ENCODE measurements at regions not wholly inside any gene's neighbourhood (a gene's known extent, or its start where the extent isn't known, plus 50 kb on each side); places are given as distances from the start of the nearest gene placed in this dataset.

- no peak overlapping the region for H2AFZ ChIP-seq (ENCODE audit: low read length)
- H3K79me2 ChIP-seq (ENCODE audit: low read length) = no peaks in the 10 kb centered on the region
- no peaks in the 10 kb centered on the region; the same call in 1 of the 2 replicates for H3K9me2 ChIP-seq (replicated peaks; ENCODE audit: insufficient read depth, low read length)
- no peak overlapping the region for H3K4me2 ChIP-seq (ENCODE audit: low read depth, low read length, poor library complexity, severe bottlenecking)
- H3K36me3 ChIP-seq (ENCODE audit: insufficient read depth, low read length) = no peaks in the 10 kb centered on the region
- H3K4me3 ChIP-seq (ENCODE audit: low read length) = no peak overlapping the region
- no peak for DNase-seq
- H4K20me1 ChIP-seq (ENCODE audit: insufficient read depth, low read depth, low read length) = no peaks in the 10 kb centered on the region
- H3K9me3 ChIP-seq (ENCODE audit: low read length) = no peaks in the 10 kb centered on the region
- no peak overlapping the region for H3K27ac ChIP-seq (ENCODE audit: low read length)
- no peak overlapping the region for H3K9ac ChIP-seq (ENCODE audit: low read length)
- no peaks in the 10 kb centered on the region for H3K4me1 ChIP-seq (ENCODE audit: low read length)
- H3K27me3 ChIP-seq (ENCODE audit: low read length) = no peaks in the 10 kb centered on the region
Measured at GRCh38 chr14:79947440-79948054, 263.8 kb downstream of the DIO2 start.

- Histone ChIP-seq H3K36me3 (ENCODE audit: insufficient read depth, low read length) (no peaks in the 10 kb centered on the region), H3K9ac (ENCODE audit: low read length) (no peak overlapping the region), H3K4me2 (ENCODE audit: low read depth, low read length, poor library complexity, severe bottlenecking) (no peak overlapping the region), H3K9me2 (replicated peaks; ENCODE audit: insufficient read depth, low read length) (no peaks in the 10 kb centered on the region; the same call in none of the 2 replicates), H3K4me3 (ENCODE audit: low read length) (no peak overlapping the region), H3K27ac (ENCODE audit: low read length) (no peak overlapping the region), H3K27me3 (ENCODE audit: low read length) (no peaks in the 10 kb centered on the region), H3K9me3 (ENCODE audit: low read length) (no peaks in the 10 kb centered on the region), H3K79me2 (ENCODE audit: low read length) (no peaks in the 10 kb centered on the region), H4K20me1 (ENCODE audit: insufficient read depth, low read depth, low read length) (no peaks in the 10 kb centered on the region), H3K4me1 (ENCODE audit: low read length) (no peaks in the 10 kb centered on the region), H2AFZ (ENCODE audit: low read length) (no peak overlapping the region)
- no peak for DNase-seq
Measured at GRCh38 chr14:79939235-79939634, 272.1 kb downstream of the DIO2 start.

GRCh38 chr14:79938185-79938584 is 273.1 kb downstream of the DIO2 start:
- Histone ChIP-seq H3K9me2 (replicated peaks; ENCODE audit: insufficient read depth, low read length) (no peaks in the 10 kb centered on the region; the same call in none of the 2 replicates), H3K9ac (ENCODE audit: low read length) (no peak overlapping the region), H3K79me2 (ENCODE audit: low read length) (no peaks in the 10 kb centered on the region), H3K4me1 (ENCODE audit: low read length) (no peaks in the 10 kb centered on the region), H3K36me3 (ENCODE audit: insufficient read depth, low read length) (no peaks in the 10 kb centered on the region), H3K27ac (ENCODE audit: low read length) (no peak overlapping the region), H4K20me1 (ENCODE audit: insufficient read depth, low read depth, low read length) (no peaks in the 10 kb centered on the region), H3K4me2 (ENCODE audit: low read depth, low read length, poor library complexity, severe bottlenecking) (no peak overlapping the region), H3K9me3 (ENCODE audit: low read length) (no peaks in the 10 kb centered on the region), H2AFZ (ENCODE audit: low read length) (no peak overlapping the region), H3K27me3 (ENCODE audit: low read length) (no peaks in the 10 kb centered on the region), H3K4me3 (ENCODE audit: low read length) (no peak overlapping the region)
- DNase-seq = no peak

- H3K4me2 ChIP-seq (ENCODE audit: low read depth, low read length, poor library complexity, severe bottlenecking) = no peak overlapping the region
Measured at GRCh38 chr14:79937433-79937832, 273.9 kb downstream of the DIO2 start.

GRCh38 chr14:79924551-79924950 is 286.8 kb downstream of the DIO2 start:
- no peak overlapping the region for H3K27ac ChIP-seq (ENCODE audit: low read length)
- DNase-seq = no peak

More at GRCh38 chr14:79937433-79937832, 273.9 kb downstream of the DIO2 start:
- Histone ChIP-seq H3K9me2 (replicated peaks; ENCODE audit: insufficient read depth, low read length) (no peaks in the 10 kb centered on the region; the same call in 1 of the 2 replicates), H3K9me3 (ENCODE audit: low read length) (no peaks in the 10 kb centered on the region), H3K9ac (ENCODE audit: low read length) (no peak overlapping the region), H3K27ac (ENCODE audit: low read length) (no peak overlapping the region), H3K4me1 (ENCODE audit: low read length) (no peaks in the 10 kb centered on the region), H3K36me3 (ENCODE audit: insufficient read depth, low read length) (no peaks in the 10 kb centered on the region), H4K20me1 (ENCODE audit: insufficient read depth, low read depth, low read length) (no peaks in the 10 kb centered on the region), H3K4me3 (ENCODE audit: low read length) (no peak overlapping the region), H3K79me2 (ENCODE audit: low read length) (no peaks in the 10 kb centered on the region), H3K27me3 (ENCODE audit: low read length) (no peaks in the 10 kb centered on the region), H2AFZ (ENCODE audit: low read length) (no peak overlapping the region)
- no peak for DNase-seq

GRCh38 chr14:79920180-79920692 is 291.1 kb downstream of the DIO2 start:
- Histone ChIP-seq H2AFZ (ENCODE audit: low read length) (no peak overlapping the region), H3K36me3 (ENCODE audit: insufficient read depth, low read length) (no peaks in the 10 kb centered on the region), H3K79me2 (ENCODE audit: low read length) (no peaks in the 10 kb centered on the region), H3K4me1 (ENCODE audit: low read length) (no peaks in the 10 kb centered on the region), H3K9ac (ENCODE audit: low read length) (no peak overlapping the region), H3K9me3 (ENCODE audit: low read length) (no peaks in the 10 kb centered on the region), H3K27ac (ENCODE audit: low read length) (no peak overlapping the region), H3K9me2 (replicated peaks; ENCODE audit: insufficient read depth, low read length) (no peaks in the 10 kb centered on the region), H3K4me3 (ENCODE audit: low read length) (no peak overlapping the region), H3K4me2 (ENCODE audit: low read depth, low read length, poor library complexity, severe bottlenecking) (no peak overlapping the region), H4K20me1 (ENCODE audit: insufficient read depth, low read depth, low read length) (no peaks in the 10 kb centered on the region), H3K27me3 (ENCODE audit: low read length) (no peaks in the 10 kb centered on the region)
- DNase-seq = no peak

More at GRCh38 chr14:79924551-79924950, 286.8 kb downstream of the DIO2 start:
- no peak overlapping the region for H2AFZ ChIP-seq (ENCODE audit: low read length)
- H3K27me3 ChIP-seq (ENCODE audit: low read length) = no peaks in the 10 kb centered on the region
- no peak overlapping the region for H3K4me3 ChIP-seq (ENCODE audit: low read length)
- no peaks in the 10 kb centered on the region for H4K20me1 ChIP-seq (ENCODE audit: insufficient read depth, low read depth, low read length)
- H3K9ac ChIP-seq (ENCODE audit: low read length) = no peak overlapping the region
- no peaks in the 10 kb centered on the region for H3K4me1 ChIP-seq (ENCODE audit: low read length)
- no peaks in the 10 kb centered on the region for H3K9me2 ChIP-seq (replicated peaks; ENCODE audit: insufficient read depth, low read length)
- no peaks in the 10 kb centered on the region for H3K36me3 ChIP-seq (ENCODE audit: insufficient read depth, low read length)
- H3K4me2 ChIP-seq (ENCODE audit: low read depth, low read length, poor library complexity, severe bottlenecking) = no peak overlapping the region
- no peaks in the 10 kb centered on the region for H3K79me2 ChIP-seq (ENCODE audit: low read length)
- H3K9me3 ChIP-seq (ENCODE audit: low read length) = no peaks in the 10 kb centered on the region

Data from Karpas-422 (cell line).